ENCODE measurements at regions not wholly inside any gene's neighbourhood (a gene's known extent, or its start where the extent isn't known, plus 50 kb on each side); places are given as distances from the start of the nearest gene placed in this dataset.

GRCh38 chr2:42954227-42954962 is 162.0 kb upstream of the HAAO start:
- Histone ChIP-seq H3K27ac (ENCODE audit: low read depth, low read length) (no peak overlapping the region), H3K4me3 (ENCODE audit: low read length) (no peak overlapping the region), H3K9me2 (replicated peaks; ENCODE audit: control insufficient read depth, low read length) (no peaks in the 10 kb centered on the region), H3K27me3 (ENCODE audit: control insufficient read depth, low read length) (no peaks in the 10 kb centered on the region), H3F3A (ENCODE audit: control insufficient read depth, insufficient read depth) (no peaks in the 10 kb centered on the region), H3K9me3 (ENCODE audit: control insufficient read depth, insufficient read depth, low read length) (no peaks in the 10 kb centered on the region), H4K20me1 (ENCODE audit: control insufficient read depth, insufficient read depth, low read depth, low read length) (no peaks in the 10 kb centered on the region), H3K79me2 (ENCODE audit: control insufficient read depth, low read length) (no peaks in the 10 kb centered on the region), H3K4me1 (ENCODE audit: control insufficient read depth, low read length) (peaks cover 22% of the 10 kb centered on the region), H3K4me2 (ENCODE audit: low read length) (no peak overlapping the region), H3K36me3 (ENCODE audit: control insufficient read depth, low read length) (no peaks in the 10 kb centered on the region)
- TF ChIP-seq CTCF (IDR thresholded peaks at IDR 0.05; ENCODE audit: low read depth, low read length, poor library complexity, severe bottlenecking) (no peak), EZH2phosphoT487 (IDR thresholded peaks at IDR 0.05; ENCODE audit: borderline replicate concordance, low read length) (no peak)

GRCh38 chr2:42953216-42953615 is 160.8 kb upstream of the HAAO start:
- peaks cover 34% of the 10 kb centered on the region for H3K4me1 ChIP-seq (ENCODE audit: control insufficient read depth, low read length)
- TF ChIP-seq CTCF (IDR thresholded peaks at IDR 0.05; ENCODE audit: low read depth, low read length, poor library complexity, severe bottlenecking) (no peak), EZH2phosphoT487 (IDR thresholded peaks at IDR 0.05; ENCODE audit: borderline replicate concordance, low read length) (no peak)
- no peak overlapping the region for H3K4me3 ChIP-seq (ENCODE audit: low read length)
- no peaks in the 10 kb centered on the region for H3K9me2 ChIP-seq (replicated peaks; ENCODE audit: control insufficient read depth, low read length)
- no peak overlapping the region for H3K27ac ChIP-seq (ENCODE audit: low read depth, low read length)
- no peaks in the 10 kb centered on the region for H3K36me3 ChIP-seq (ENCODE audit: control insufficient read depth, low read length)
- no peaks in the 10 kb centered on the region for H3K9me3 ChIP-seq (ENCODE audit: control insufficient read depth, insufficient read depth, low read length)
- no peaks in the 10 kb centered on the region for H3K79me2 ChIP-seq (ENCODE audit: control insufficient read depth, low read length)
- H3K27me3 ChIP-seq (ENCODE audit: control insufficient read depth, low read length): no peaks in the 10 kb centered on the region
- no peak overlapping the region for H3K4me2 ChIP-seq (ENCODE audit: low read length)
- no peaks in the 10 kb centered on the region for H3F3A ChIP-seq (ENCODE audit: control insufficient read depth, insufficient read depth)
- H4K20me1 ChIP-seq (ENCODE audit: control insufficient read depth, insufficient read depth, low read depth, low read length): no peaks in the 10 kb centered on the region

- Histone ChIP-seq H3F3A (ENCODE audit: control insufficient read depth, insufficient read depth) (no peaks in the 10 kb centered on the region), H3K4me3 (ENCODE audit: low read length) (no peak overlapping the region), H3K36me3 (ENCODE audit: control insufficient read depth, low read length) (no peaks in the 10 kb centered on the region), H3K9me2 (replicated peaks; ENCODE audit: control insufficient read depth, low read length) (no peaks in the 10 kb centered on the region), H3K9me3 (ENCODE audit: control insufficient read depth, insufficient read depth, low read length) (no peaks in the 10 kb centered on the region), H4K20me1 (ENCODE audit: control insufficient read depth, insufficient read depth, low read depth, low read length) (no peaks in the 10 kb centered on the region), H3K27ac (ENCODE audit: low read depth, low read length) (no peak overlapping the region), H3K79me2 (ENCODE audit: control insufficient read depth, low read length) (no peaks in the 10 kb centered on the region), H3K4me1 (ENCODE audit: control insufficient read depth, low read length) (peaks cover 40% of the 10 kb centered on the region), H3K27me3 (ENCODE audit: control insufficient read depth, low read length) (no peaks in the 10 kb centered on the region), H3K4me2 (ENCODE audit: low read length) (peak overlapping the region; percentile 23; the same call in 1 of the 2 replicates)
- TF ChIP-seq CTCF (IDR thresholded peaks at IDR 0.05; ENCODE audit: low read depth, low read length, poor library complexity, severe bottlenecking) (no peak), EZH2phosphoT487 (IDR thresholded peaks at IDR 0.05; ENCODE audit: borderline replicate concordance, low read length) (no peak)
Observed at GRCh38 chr2:42951263-42951938, 159.0 kb upstream of the HAAO start.
